ENCODE measurements at regions not wholly inside any gene's neighbourhood (a gene's known extent, or its start where the extent isn't known, plus 50 kb on each side); places are given as distances from the start of the nearest gene placed in this dataset.

DNA sequence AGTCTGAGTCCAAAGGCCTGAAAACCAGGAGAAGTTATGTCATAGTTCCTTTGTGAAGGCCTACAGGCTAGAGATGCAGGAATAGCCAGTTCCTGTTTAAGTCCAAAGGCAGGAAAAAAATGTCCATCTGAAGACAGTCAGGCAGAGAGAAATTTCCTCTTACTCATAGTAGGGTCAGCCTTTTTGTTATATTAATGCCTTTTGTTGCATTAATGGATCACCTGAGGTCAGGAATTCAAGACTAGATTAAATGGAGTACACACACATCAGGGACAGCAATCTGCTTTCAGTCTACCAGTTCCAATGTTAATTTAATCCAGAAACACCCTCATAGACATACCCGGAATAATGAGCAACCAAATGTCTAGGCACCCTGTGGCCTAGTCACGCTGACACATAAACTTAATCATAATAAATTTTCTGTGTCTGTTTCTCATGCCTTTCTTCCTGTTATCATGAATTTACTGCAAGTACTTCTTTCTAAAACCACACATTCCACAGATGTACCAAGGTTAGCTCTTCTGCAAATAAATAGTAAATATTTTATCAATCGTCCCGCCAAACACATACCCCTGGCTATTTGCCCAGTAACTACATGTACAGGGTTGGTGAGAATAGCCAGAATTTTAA is 703.9 kb downstream of the EFNA5 start:
- TF ChIP-seq POLR2AphosphoS5 (IDR thresholded peaks at IDR 0.05; ENCODE audit: borderline replicate concordance, low read depth, low read length) = no peak
- no peak for TF ChIP-seq EZH2 (IDR thresholded peaks at IDR 0.05)
- TF ChIP-seq FOXP2 (optimal IDR thresholded peaks at IDR 0.05; ENCODE audit: control extremely low read depth, extremely low read length, insufficient read depth) = no peak

Measured in SK-N-MC (cell line).